HL-60 (cell line): ENCODE measurements at regions not wholly inside any gene's neighbourhood (a gene's known extent, or its start where the extent isn't known, plus 50 kb on each side); places are given as distances from the start of the nearest gene placed in this dataset.

Experiments used
- DNase-seq, 2 experiments: peaks; one replicate each; pipeline ENCODE4 v3.0.0-alpha.2; 2010 to 2020; ENCODE audit warnings: low read depth in 1 of 2, low spot score in 1 of 2
- H3K27ac ChIP-seq: fragments of 250-450 bp; sonication (Bioruptor Pico); replicated peaks from 2 replicates; pipeline ENCODE4 v1.5.1; 2020; ENCODE audit warnings: mild to moderate bottlenecking, moderate library complexity
- H3K27me3 ChIP-seq: fragments of 250-450 bp; sonication (Bioruptor Pico); 2 replicates; pipeline ENCODE4 v1.5.1; 2021; ENCODE audit warnings: mild to moderate bottlenecking, moderate library complexity; ENCODE audit not compliant: insufficient read depth, poor library complexity, severe bottlenecking
- H3K4me3 ChIP-seq: replicated peaks from 2 replicates; pipeline ENCODE4 v1.5.1; 2011; ENCODE audit warnings: mild to moderate bottlenecking, control low read depth, low read length; ENCODE audit not compliant: insufficient read depth
- CTCF ChIP-seq: IDR thresholded peaks from one replicate; pipeline ENCODE4 v1.5.1; 2011; ENCODE audit warnings: low read length, control low read depth, inconsistent platforms; ENCODE audit not compliant: insufficient read depth
- GABPA ChIP-seq: IDR thresholded peaks from 2 replicates; pipeline ENCODE4 v1.6.1; 2012; ENCODE audit warnings: low read depth
- POLR2AphosphoS5 ChIP-seq: IDR thresholded peaks from 2 replicates; pipeline ENCODE4 v1.6.1; 2012; ENCODE audit warnings: low read depth
- REST ChIP-seq: IDR thresholded peaks from 2 replicates; pipeline ENCODE4 v1.6.1; 2012; ENCODE audit warnings: low read depth; ENCODE audit not compliant: insufficient replicate concordance
- SPI1 ChIP-seq: IDR thresholded peaks from 2 replicates; pipeline ENCODE4 v1.6.1; 2012; ENCODE audit warnings: low read depth, mild to moderate bottlenecking, borderline replicate concordance

- no peak overlapping the region for H3K27ac ChIP-seq
- TF ChIP-seq SPI1, result no peak
- TF ChIP-seq CTCF, result no peak
- no peak for TF ChIP-seq REST
- TF ChIP-seq GABPA, result no peak
- no peak for TF ChIP-seq POLR2AphosphoS5
- H3K27me3 ChIP-seq, result no peaks in the 10 kb centered on the region
- no peak for DNase-seq
- H3K4me3 ChIP-seq, result no peak overlapping the region
These were observed 133.2 kb upstream of the PTPN1 start for GRCh38 chr20:50376888-50377459.

- TF ChIP-seq GABPA (no peak), SPI1 (no peak), REST (no peak), CTCF (no peak), POLR2AphosphoS5 (no peak)
- H3K4me3 ChIP-seq, result no peak overlapping the region; the same call in 1 of the 2 replicates
- no peak for DNase-seq
- H3K27ac ChIP-seq, result no peak overlapping the region
- no peaks in the 10 kb centered on the region for H3K27me3 ChIP-seq
These were observed 131.8 kb upstream of the PTPN1 start for GRCh38 chr20:50378170-50379000.

GRCh38 chr20:50379049-50379990, 130.9 kb upstream of the PTPN1 start:
- TF ChIP-seq GABPA, result no peak
- TF ChIP-seq SPI1, result peak; percentile 65; the same call in 1 of the 2 replicates
- peak; percentile 67 to 89 for DNase-seq
- peak overlapping the region; percentile 19 for H3K4me3 ChIP-seq

More at GRCh38 chr20:50379049-50379990, 130.9 kb upstream of the PTPN1 start:
- Histone ChIP-seq H3K27me3 (no peaks in the 10 kb centered on the region), H3K27ac (peak overlapping the region; percentile 39; the same call in 1 of the 2 replicates)
